ENCODE measurements at regions not wholly inside any gene's neighbourhood (a gene's known extent, or its start where the extent isn't known, plus 50 kb on each side); places are given as distances from the start of the nearest gene placed in this dataset.

- TF ChIP-seq CTCF (IDR thresholded peaks at IDR 0.05; ENCODE audit: insufficient read depth, low read length, poor library complexity, severe bottlenecking) (no peak), EZH2phosphoT487 (conservative IDR thresholded peaks at IDR 0.05; ENCODE audit: low read length) (no peak)
Measured at GRCh38 chr4:38195911-38196310, 235.7 kb downstream of the PTTG2 start.

All from SU-DHL-6 (cell line).